GM23338 (cell line): ENCODE measurements at regions not wholly inside any gene's neighbourhood (a gene's known extent, or its start where the extent isn't known, plus 50 kb on each side); places are given as distances from the start of the nearest gene placed in this dataset.

Experiments
- CREB1 ChIP-seq: fragments of 250-450 bp; sonication (Bioruptor Pico); IDR thresholded peaks from 2 replicates; pipeline ENCODE4 v1.5.0; 2020; ENCODE audit warnings: low read depth, mild to moderate bottlenecking, moderate library complexity
- CTCF ChIP-seq, 2 experiments: fragments of 200-600 bp in 1 of 2; sonication (generic) in 1 of 2; conservative IDR thresholded peaks; 2 replicates each; pipeline versions ENCODE4 v1.5.1 to v1.6.1; 2016 to 2017; ENCODE audit warnings: antibody characterized with exemption in 2 of 2, low read depth in 2 of 2, mild to moderate bottlenecking in 2 of 2, moderate library complexity in 1 of 2
- ETS1 ChIP-seq: IDR thresholded peaks from 2 replicates; pipeline ENCODE4 v1.6.1; 2016; ENCODE audit warnings: antibody characterized with exemption
- EZH2 ChIP-seq: fragments of 200-600 bp; sonication (generic); IDR thresholded peaks from one replicate; pipeline ENCODE4 v1.8.0; 2017; ENCODE audit warnings: antibody characterized with exemption, mild to moderate bottlenecking, low read depth; ENCODE audit not compliant: unreplicated experiment
- EZH2phosphoT487 ChIP-seq: fragments of 200-600 bp; sonication (generic); IDR thresholded peaks from one replicate; pipeline ENCODE4 v1.8.1; 2018; ENCODE audit warnings: antibody characterized with exemption; ENCODE audit not compliant: unreplicated experiment
- JUNB ChIP-seq: IDR thresholded peaks from one replicate; pipeline ENCODE4 v1.6.1; 2016; ENCODE audit warnings: antibody characterized with exemption; ENCODE audit not compliant: unreplicated experiment
- POLR2AphosphoS5 ChIP-seq: IDR thresholded peaks from 2 replicates; pipeline ENCODE4 v1.6.1; 2016; ENCODE audit warnings: antibody characterized with exemption, low read depth
- REST ChIP-seq: IDR thresholded peaks from one replicate; pipeline ENCODE4 v1.6.1; 2018; ENCODE audit warnings: antibody characterized with exemption; ENCODE audit not compliant: unreplicated experiment
- STAT1 ChIP-seq: IDR thresholded peaks from one replicate; pipeline ENCODE4 v1.6.1; 2016; ENCODE audit warnings: antibody characterized with exemption; ENCODE audit not compliant: unreplicated experiment
- ZNF114 ChIP-seq: fragments of 250-450 bp; sonication (Bioruptor Pico); IDR thresholded peaks from 2 replicates; pipeline ENCODE4 v1.5.0; 2020; ENCODE audit warnings: mild to moderate bottlenecking, moderate library complexity
- ZNF331 ChIP-seq: fragments of 250-450 bp; sonication (Bioruptor Pico); IDR thresholded peaks from 2 replicates; pipeline ENCODE4 v1.5.0; 2020; ENCODE audit warnings: low read depth, mild to moderate bottlenecking, moderate library complexity
- ZNF462 ChIP-seq: fragments of 250-450 bp; sonication (Bioruptor Pico); IDR thresholded peaks from 2 replicates; pipeline ENCODE4 v1.5.0; 2020; ENCODE audit warnings: mild to moderate bottlenecking, moderate library complexity

- TF ChIP-seq CTCF (conservative IDR thresholded peaks at IDR 0.05; ENCODE audit: low read depth in 2 of 2) (no peak), EZH2 (no peak), REST (no peak), EZH2phosphoT487 (no peak), POLR2AphosphoS5 (no peak), JUNB (no peak), CREB1 (CRISPR knock-in tag) (no peak), ZNF114 (no peak), ZNF331 (CRISPR knock-in tag) (no peak), STAT1 (no peak), ZNF462 (CRISPR knock-in tag) (no peak), ETS1 (no peak)
Measured at GRCh38 chr5:52708463-52708862, 79.3 kb upstream of the ITGA1 start.
